ENCODE measurements at regions not wholly inside any gene's neighbourhood (a gene's known extent, or its start where the extent isn't known, plus 50 kb on each side); places are given as distances from the start of the nearest gene placed in this dataset.
"Not testable (repeated sequence)": the region's sequence is repeated elsewhere in the genome, so short reads cannot be mapped to it uniquely, and the experiment has no call there.

DNA sequence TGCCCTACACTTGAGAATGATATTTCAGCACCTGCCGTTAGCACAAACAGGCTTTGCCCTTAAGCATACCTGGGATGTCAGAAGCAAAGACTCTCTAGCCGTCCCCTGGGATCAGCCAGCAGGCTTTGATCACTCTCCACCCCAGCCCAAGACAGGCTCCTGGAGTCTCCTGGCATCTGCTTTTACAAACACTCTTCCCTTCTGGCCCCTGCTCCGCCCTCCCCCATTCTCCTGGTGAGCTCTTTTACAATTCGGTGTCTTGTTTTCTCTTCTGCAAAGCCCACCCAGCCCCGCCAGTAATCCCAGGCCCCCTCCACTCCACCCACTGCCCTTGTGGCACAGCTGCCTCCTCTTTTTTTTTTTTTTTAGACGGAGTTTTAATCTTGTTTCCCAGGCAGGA lies 50.4 kb downstream of the KATNIP start:
- Mint-ChIP-seq H3K4me3 (no peak overlapping the region), H3K9me3 (no peaks in the 10 kb centered on the region), H3K27ac (ENCODE audit: unreplicated experiment) (no peak overlapping the region), H3K27me3 (ENCODE audit: low read depth) (no peaks in the 10 kb centered on the region), H3K36me3 (ENCODE audit: low read depth) (no peaks in the 10 kb centered on the region), H3K4me1 (peaks cover 29% of the 10 kb centered on the region)
- TF ChIP-seq, protein P1, sequence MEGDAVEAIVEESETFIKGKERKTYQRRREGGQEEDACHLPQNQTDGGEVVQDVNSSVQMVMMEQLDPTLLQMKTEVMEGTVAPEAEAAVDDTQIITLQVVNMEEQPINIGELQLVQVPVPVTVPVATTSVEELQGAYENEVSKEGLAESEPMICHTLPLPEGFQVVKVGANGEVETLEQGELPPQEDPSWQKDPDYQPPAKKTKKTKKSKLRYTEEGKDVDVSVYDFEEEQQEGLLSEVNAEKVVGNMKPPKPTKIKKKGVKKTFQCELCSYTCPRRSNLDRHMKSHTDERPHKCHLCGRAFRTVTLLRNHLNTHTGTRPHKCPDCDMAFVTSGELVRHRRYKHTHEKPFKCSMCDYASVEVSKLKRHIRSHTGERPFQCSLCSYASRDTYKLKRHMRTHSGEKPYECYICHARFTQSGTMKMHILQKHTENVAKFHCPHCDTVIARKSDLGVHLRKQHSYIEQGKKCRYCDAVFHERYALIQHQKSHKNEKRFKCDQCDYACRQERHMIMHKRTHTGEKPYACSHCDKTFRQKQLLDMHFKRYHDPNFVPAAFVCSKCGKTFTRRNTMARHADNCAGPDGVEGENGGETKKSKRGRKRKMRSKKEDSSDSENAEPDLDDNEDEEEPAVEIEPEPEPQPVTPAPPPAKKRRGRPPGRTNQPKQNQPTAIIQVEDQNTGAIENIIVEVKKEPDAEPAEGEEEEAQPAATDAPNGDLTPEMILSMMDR (conservative IDR thresholded peaks at IDR 0.05) = no peak
- no peak for DNase-seq (ENCODE audit: low read depth, low spot score)

GRCh38 chr16:27602103-27602502 lies 52.2 kb downstream of the KATNIP start:
- Mint-ChIP-seq H3K27me3 (ENCODE audit: low read depth) (no peaks in the 10 kb centered on the region), H3K4me1 (peaks cover 19% of the 10 kb centered on the region), H3K9me3 (no peaks in the 10 kb centered on the region), H3K36me3 (ENCODE audit: low read depth) (no peaks in the 10 kb centered on the region), H3K27ac (ENCODE audit: unreplicated experiment) (peak overlapping the region; percentile 52), H3K4me3 (no peak overlapping the region)
- DNase-seq (ENCODE audit: low read depth, low spot score) = no peak
- TF ChIP-seq, protein P1 (conservative IDR thresholded peaks at IDR 0.05) = no peak

DNA sequence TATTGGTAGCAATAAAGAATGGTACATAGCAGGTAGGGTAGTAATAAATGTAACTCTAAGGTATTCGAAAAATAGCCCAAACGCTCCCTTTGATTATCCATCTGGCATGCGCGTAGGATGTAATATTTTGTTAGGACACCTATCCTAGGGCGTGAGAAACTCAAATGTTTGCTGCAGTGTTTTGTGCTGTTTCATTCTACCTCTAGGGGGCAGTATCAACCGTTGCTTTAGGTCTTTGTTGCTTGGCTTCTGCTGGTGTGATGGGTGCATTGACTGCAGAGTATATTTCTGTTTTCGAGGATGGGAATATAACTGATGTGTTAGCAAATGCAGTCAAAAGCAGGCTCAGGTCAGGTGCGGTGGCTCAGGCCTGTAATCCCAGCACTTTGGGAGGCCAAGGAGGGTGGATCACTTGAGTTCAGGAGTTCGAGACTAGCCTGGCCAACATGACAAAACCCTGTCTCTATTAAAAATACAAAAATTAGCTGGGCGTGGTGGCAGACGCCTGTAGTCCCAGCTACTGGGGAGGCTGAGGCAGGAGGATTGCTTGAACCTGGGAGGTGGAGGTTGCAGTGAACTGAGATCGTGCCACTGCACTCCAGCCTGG lies 55.7 kb downstream of the KATNIP start:
- not testable (repeated sequence) for H3K4me3 Mint-ChIP-seq; H3K36me3 Mint-ChIP-seq (ENCODE audit: low read depth); H3K9me3 Mint-ChIP-seq; H3K27ac Mint-ChIP-seq (ENCODE audit: unreplicated experiment); H3K27me3 Mint-ChIP-seq (ENCODE audit: low read depth)
- peaks cover 11% of the 10 kb centered on the region for H3K4me1 Mint-ChIP-seq
- peak; percentile 11 for DNase-seq (ENCODE audit: low read depth, low spot score)
- TF ChIP-seq, protein P1 (conservative IDR thresholded peaks at IDR 0.05) = peak; percentile 75

GRCh38 chr16:27611340-27611739 lies 61.4 kb downstream of the KATNIP start:
- Mint-ChIP-seq H3K27ac (ENCODE audit: unreplicated experiment) (no peak overlapping the region), H3K4me1 (peaks cover 5% of the 10 kb centered on the region), H3K27me3 (ENCODE audit: low read depth) (no peaks in the 10 kb centered on the region), H3K9me3 (no peaks in the 10 kb centered on the region), H3K36me3 (ENCODE audit: low read depth) (no peaks in the 10 kb centered on the region), H3K4me3 (no peak overlapping the region)
- DNase-seq (ENCODE audit: low read depth, low spot score) = no peak
- TF ChIP-seq, protein P1 (conservative IDR thresholded peaks at IDR 0.05) = no peak

- peaks cover 5% of the 10 kb centered on the region for H3K4me1 Mint-ChIP-seq
- H3K4me3 Mint-ChIP-seq = no peak overlapping the region
Measured at GRCh38 chr16:27613238-27613791, 63.4 kb downstream of the KATNIP start.

More at GRCh38 chr16:27613238-27613791, 63.4 kb downstream of the KATNIP start:
- TF ChIP-seq, protein P1 (conservative IDR thresholded peaks at IDR 0.05) = no peak
- DNase-seq (ENCODE audit: low read depth, low spot score) = no peak
- no peaks in the 10 kb centered on the region for H3K36me3 Mint-ChIP-seq (ENCODE audit: low read depth)
- no peaks in the 10 kb centered on the region for H3K27me3 Mint-ChIP-seq (ENCODE audit: low read depth)
- no peaks in the 10 kb centered on the region for H3K9me3 Mint-ChIP-seq
- no peak overlapping the region for H3K27ac Mint-ChIP-seq (ENCODE audit: unreplicated experiment)

Measured in neural crest cell (in vitro differentiated cells).